ENCODE measurements at regions not wholly inside any gene's neighbourhood (a gene's known extent, or its start where the extent isn't known, plus 50 kb on each side); places are given as distances from the start of the nearest gene placed in this dataset.

DNA sequence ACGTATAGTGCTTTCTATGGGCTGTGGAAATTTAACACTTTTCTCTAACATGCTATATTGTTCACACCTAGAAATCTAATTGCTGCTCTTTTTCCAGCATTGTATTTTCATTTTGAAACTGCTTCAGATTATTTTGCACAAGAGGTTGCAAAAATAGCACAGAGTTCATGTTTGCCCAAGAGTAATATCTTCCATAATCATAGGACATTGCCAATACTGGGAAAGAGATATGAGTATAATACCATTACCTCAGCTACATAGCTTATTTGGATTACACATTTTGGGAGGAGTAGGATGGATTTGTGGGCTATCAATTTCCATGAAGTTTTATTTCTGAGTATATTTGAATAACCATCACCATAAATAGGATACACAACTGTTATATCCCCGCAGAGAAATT is 717.1 kb downstream of the CDH9 start:
- TF ChIP-seq EZH2phosphoT487 (IDR thresholded peaks at IDR 0.05; ENCODE audit: borderline replicate concordance, low read length) = no peak
- TF ChIP-seq, protein P1, sequence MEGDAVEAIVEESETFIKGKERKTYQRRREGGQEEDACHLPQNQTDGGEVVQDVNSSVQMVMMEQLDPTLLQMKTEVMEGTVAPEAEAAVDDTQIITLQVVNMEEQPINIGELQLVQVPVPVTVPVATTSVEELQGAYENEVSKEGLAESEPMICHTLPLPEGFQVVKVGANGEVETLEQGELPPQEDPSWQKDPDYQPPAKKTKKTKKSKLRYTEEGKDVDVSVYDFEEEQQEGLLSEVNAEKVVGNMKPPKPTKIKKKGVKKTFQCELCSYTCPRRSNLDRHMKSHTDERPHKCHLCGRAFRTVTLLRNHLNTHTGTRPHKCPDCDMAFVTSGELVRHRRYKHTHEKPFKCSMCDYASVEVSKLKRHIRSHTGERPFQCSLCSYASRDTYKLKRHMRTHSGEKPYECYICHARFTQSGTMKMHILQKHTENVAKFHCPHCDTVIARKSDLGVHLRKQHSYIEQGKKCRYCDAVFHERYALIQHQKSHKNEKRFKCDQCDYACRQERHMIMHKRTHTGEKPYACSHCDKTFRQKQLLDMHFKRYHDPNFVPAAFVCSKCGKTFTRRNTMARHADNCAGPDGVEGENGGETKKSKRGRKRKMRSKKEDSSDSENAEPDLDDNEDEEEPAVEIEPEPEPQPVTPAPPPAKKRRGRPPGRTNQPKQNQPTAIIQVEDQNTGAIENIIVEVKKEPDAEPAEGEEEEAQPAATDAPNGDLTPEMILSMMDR (IDR thresholded peaks at IDR 0.05; ENCODE audit: low read depth, low read length, poor library complexity, severe bottlenecking) = no peak
- H3K36me3 ChIP-seq (ENCODE audit: control insufficient read depth, low read length) = no peaks in the 10 kb centered on the region
- no peak overlapping the region for H3K4me2 ChIP-seq (ENCODE audit: low read length)
- H3K27me3 ChIP-seq (ENCODE audit: control insufficient read depth, low read length) = no peaks in the 10 kb centered on the region
- H3K4me3 ChIP-seq (ENCODE audit: low read length) = no peak overlapping the region
- no peaks in the 10 kb centered on the region for H3K79me2 ChIP-seq (ENCODE audit: control insufficient read depth, low read length)
- no peaks in the 10 kb centered on the region for H3K4me1 ChIP-seq (ENCODE audit: control insufficient read depth, low read length)
- no peak overlapping the region for H3K27ac ChIP-seq (ENCODE audit: low read depth, low read length)
- H4K20me1 ChIP-seq (ENCODE audit: control insufficient read depth, insufficient read depth, low read depth, low read length) = no peaks in the 10 kb centered on the region
- H3F3A ChIP-seq (ENCODE audit: control insufficient read depth, insufficient read depth) = no peaks in the 10 kb centered on the region
- H3K9me3 ChIP-seq (ENCODE audit: control insufficient read depth, insufficient read depth, low read length) = no peaks in the 10 kb centered on the region
- H3K9me2 ChIP-seq (replicated peaks; ENCODE audit: control insufficient read depth, low read length) = no peaks in the 10 kb centered on the region

DNA sequence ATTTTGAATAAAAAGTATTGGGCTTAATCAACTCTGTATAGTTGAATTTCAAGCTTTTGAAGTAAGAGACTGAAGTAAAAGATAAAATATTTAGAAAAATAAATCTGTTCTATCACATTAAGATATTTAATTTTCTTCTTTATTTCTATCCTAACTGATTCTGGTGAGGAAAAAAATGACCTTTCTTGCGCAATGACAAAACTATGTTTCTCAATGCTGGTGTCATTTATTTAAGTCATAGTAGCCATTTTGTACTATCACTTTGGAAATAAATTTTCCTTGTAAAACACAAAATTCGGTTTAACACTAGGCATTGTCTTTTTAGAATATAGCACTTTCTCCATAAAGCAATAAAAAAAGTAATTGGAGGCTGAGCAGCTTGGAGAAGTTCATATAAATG is 728.0 kb downstream of the CDH9 start:
- no peaks in the 10 kb centered on the region for H4K20me1 ChIP-seq (ENCODE audit: control insufficient read depth, insufficient read depth, low read depth, low read length)
- H3K4me2 ChIP-seq (ENCODE audit: low read length) = no peak overlapping the region
- TF ChIP-seq EZH2phosphoT487 (IDR thresholded peaks at IDR 0.05; ENCODE audit: borderline replicate concordance, low read length) = no peak
- TF ChIP-seq, protein P1 (IDR thresholded peaks at IDR 0.05; ENCODE audit: low read depth, low read length, poor library complexity, severe bottlenecking) = no peak

DNA sequence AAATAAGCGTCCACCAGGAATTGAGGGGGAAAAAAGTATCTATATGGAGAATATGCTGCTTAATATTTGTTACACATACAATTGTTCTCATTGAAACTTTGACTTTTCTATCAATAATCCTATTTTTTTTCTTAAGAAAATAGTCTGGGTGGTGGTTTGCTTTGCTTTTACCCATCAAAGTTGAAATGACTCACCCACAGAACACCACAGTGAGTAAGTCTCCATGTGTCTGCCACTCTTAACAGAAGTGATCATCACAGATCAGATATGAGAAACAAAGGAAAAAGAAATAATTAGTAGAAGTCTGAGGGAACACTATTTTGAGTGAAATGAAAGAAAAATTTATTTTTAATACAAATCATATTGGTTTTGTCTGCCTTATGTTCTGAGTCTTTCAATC is 742.8 kb downstream of the CDH9 start:
- no peaks in the 10 kb centered on the region for H3K4me1 ChIP-seq (ENCODE audit: control insufficient read depth, low read length)
- TF ChIP-seq, protein P1 (IDR thresholded peaks at IDR 0.05; ENCODE audit: low read depth, low read length, poor library complexity, severe bottlenecking) = no peak
- no peak for TF ChIP-seq EZH2phosphoT487 (IDR thresholded peaks at IDR 0.05; ENCODE audit: borderline replicate concordance, low read length)
- no peaks in the 10 kb centered on the region for H3K36me3 ChIP-seq (ENCODE audit: control insufficient read depth, low read length)

More for the DNA sequence above, 728.0 kb downstream of the CDH9 start:
- H3K79me2 ChIP-seq (ENCODE audit: control insufficient read depth, low read length) = no peaks in the 10 kb centered on the region
- H3K4me1 ChIP-seq (ENCODE audit: control insufficient read depth, low read length) = no peaks in the 10 kb centered on the region
- H3K9me3 ChIP-seq (ENCODE audit: control insufficient read depth, insufficient read depth, low read length) = no peaks in the 10 kb centered on the region
- H3F3A ChIP-seq (ENCODE audit: control insufficient read depth, insufficient read depth) = no peaks in the 10 kb centered on the region
- no peaks in the 10 kb centered on the region for H3K27me3 ChIP-seq (ENCODE audit: control insufficient read depth, low read length)
- H3K36me3 ChIP-seq (ENCODE audit: control insufficient read depth, low read length) = no peaks in the 10 kb centered on the region
- no peaks in the 10 kb centered on the region for H3K9me2 ChIP-seq (replicated peaks; ENCODE audit: control insufficient read depth, low read length)
- no peak overlapping the region for H3K27ac ChIP-seq (ENCODE audit: low read depth, low read length)
- H3K4me3 ChIP-seq (ENCODE audit: low read length) = no peak overlapping the region

DNA sequence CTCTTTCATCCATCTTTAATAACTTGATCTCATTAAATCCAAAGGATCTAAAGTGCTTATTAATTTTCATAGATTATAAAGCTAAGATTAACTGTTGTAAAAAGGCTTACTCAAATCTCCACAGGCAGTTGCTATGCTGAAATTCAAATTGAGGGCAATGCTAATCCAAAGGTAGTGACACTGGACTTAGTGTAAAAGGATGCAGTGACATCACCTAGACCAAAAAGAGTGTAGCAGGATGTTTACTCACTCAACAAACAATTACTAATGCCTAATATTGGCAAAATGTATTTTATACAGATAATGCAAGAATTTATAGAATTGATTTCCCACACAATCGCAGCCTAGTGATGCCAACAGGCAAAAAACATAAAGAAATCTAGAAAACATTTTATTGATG is 756.2 kb downstream of the CDH9 start:
- H3K36me3 ChIP-seq (ENCODE audit: control insufficient read depth, low read length) = no peaks in the 10 kb centered on the region
- H3K4me2 ChIP-seq (ENCODE audit: low read length) = no peak overlapping the region
- H3K79me2 ChIP-seq (ENCODE audit: control insufficient read depth, low read length) = no peaks in the 10 kb centered on the region
- H3K9me2 ChIP-seq (replicated peaks; ENCODE audit: control insufficient read depth, low read length) = no peaks in the 10 kb centered on the region
- H3F3A ChIP-seq (ENCODE audit: control insufficient read depth, insufficient read depth) = no peaks in the 10 kb centered on the region
- no peak for TF ChIP-seq EZH2phosphoT487 (IDR thresholded peaks at IDR 0.05; ENCODE audit: borderline replicate concordance, low read length)
- TF ChIP-seq, protein P1 (IDR thresholded peaks at IDR 0.05; ENCODE audit: low read depth, low read length, poor library complexity, severe bottlenecking) = no peak
- H4K20me1 ChIP-seq (ENCODE audit: control insufficient read depth, insufficient read depth, low read depth, low read length) = no peaks in the 10 kb centered on the region
- H3K9me3 ChIP-seq (ENCODE audit: control insufficient read depth, insufficient read depth, low read length) = no peaks in the 10 kb centered on the region
- no peak overlapping the region for H3K4me3 ChIP-seq (ENCODE audit: low read length)
- H3K27me3 ChIP-seq (ENCODE audit: control insufficient read depth, low read length) = no peaks in the 10 kb centered on the region
- H3K27ac ChIP-seq (ENCODE audit: low read depth, low read length) = no peak overlapping the region
- H3K4me1 ChIP-seq (ENCODE audit: control insufficient read depth, low read length) = no peaks in the 10 kb centered on the region

More for the DNA sequence above, 742.8 kb downstream of the CDH9 start:
- H3K4me2 ChIP-seq (ENCODE audit: low read length) = no peak overlapping the region
- no peak overlapping the region for H3K4me3 ChIP-seq (ENCODE audit: low read length)
- no peaks in the 10 kb centered on the region for H3K79me2 ChIP-seq (ENCODE audit: control insufficient read depth, low read length)
- H3F3A ChIP-seq (ENCODE audit: control insufficient read depth, insufficient read depth) = no peaks in the 10 kb centered on the region
- no peak overlapping the region for H3K27ac ChIP-seq (ENCODE audit: low read depth, low read length)
- no peaks in the 10 kb centered on the region for H3K9me3 ChIP-seq (ENCODE audit: control insufficient read depth, insufficient read depth, low read length)
- H3K27me3 ChIP-seq (ENCODE audit: control insufficient read depth, low read length) = no peaks in the 10 kb centered on the region
- no peaks in the 10 kb centered on the region for H3K9me2 ChIP-seq (replicated peaks; ENCODE audit: control insufficient read depth, low read length)
- H4K20me1 ChIP-seq (ENCODE audit: control insufficient read depth, insufficient read depth, low read depth, low read length) = no peaks in the 10 kb centered on the region

All from DOHH2 (cell line).